HEK293T (cell line): ENCODE measurements at regions not wholly inside any gene's neighbourhood (a gene's known extent, or its start where the extent isn't known, plus 50 kb on each side); places are given as distances from the start of the nearest gene placed in this dataset.

Experiments
- ARNT ChIP-seq: fragments of 450-650 bp; IDR thresholded peaks from 2 replicates; pipeline ENCODE4 v1.6.1; 2017; ENCODE audit warnings: mild to moderate bottlenecking
- BHLHE40 ChIP-seq: fragments of 450-650 bp; IDR thresholded peaks from 2 replicates; pipeline ENCODE4 v1.6.1; 2016; ENCODE audit warnings: mild to moderate bottlenecking, moderate library complexity, borderline replicate concordance
- CTBP1 ChIP-seq: fragments of 450-650 bp; IDR thresholded peaks from 2 replicates; pipeline ENCODE4 v1.6.1; 2016; ENCODE audit warnings: borderline replicate concordance
- ELF4 ChIP-seq: fragments of 450-650 bp; IDR thresholded peaks from 2 replicates; pipeline ENCODE4 v1.6.1; 2017; ENCODE audit warnings: antibody characterized with exemption
- FOXA1 ChIP-seq: fragments of 450-650 bp; IDR thresholded peaks from 2 replicates; pipeline ENCODE4 v1.6.1; 2016; ENCODE audit warnings: mild to moderate bottlenecking
- FOXK2 ChIP-seq: fragments of 450-650 bp; IDR thresholded peaks from 2 replicates; pipeline ENCODE4 v1.6.1; 2016; ENCODE audit warnings: mild to moderate bottlenecking
- L3MBTL2 ChIP-seq: fragments of 450-650 bp; conservative IDR thresholded peaks from 2 replicates; pipeline ENCODE4 v1.6.1; 2016; ENCODE audit warnings: mild to moderate bottlenecking
- LEF1 ChIP-seq: fragments of 450-650 bp; IDR thresholded peaks from 2 replicates; pipeline ENCODE4 v1.6.1; 2017; ENCODE audit warnings: mild to moderate bottlenecking, borderline replicate concordance
- NFRKB ChIP-seq: fragments of 450-650 bp; IDR thresholded peaks from 2 replicates; pipeline ENCODE4 v1.6.1; 2016; ENCODE audit warnings: mild to moderate bottlenecking, moderate library complexity
- SP1 ChIP-seq: fragments of 450-650 bp; IDR thresholded peaks from 2 replicates; pipeline ENCODE4 v1.6.1; 2017
- SUZ12 ChIP-seq: fragments of 450-650 bp; IDR thresholded peaks from 2 replicates; pipeline ENCODE4 v1.6.1; 2016; ENCODE audit warnings: mild to moderate bottlenecking
- TARDBP ChIP-seq: fragments of 450-650 bp; IDR thresholded peaks from 2 replicates; pipeline ENCODE4 v1.6.1; 2016
- ZNF384 ChIP-seq: fragments of 450-650 bp; IDR thresholded peaks from 2 replicates; pipeline ENCODE4 v1.6.1; 2016
- TF ChIP-seq, protein P1 (sequence below): fragments of 450-650 bp; IDR thresholded peaks from 2 replicates; pipeline ENCODE4 v1.6.1; 2016

DNA sequence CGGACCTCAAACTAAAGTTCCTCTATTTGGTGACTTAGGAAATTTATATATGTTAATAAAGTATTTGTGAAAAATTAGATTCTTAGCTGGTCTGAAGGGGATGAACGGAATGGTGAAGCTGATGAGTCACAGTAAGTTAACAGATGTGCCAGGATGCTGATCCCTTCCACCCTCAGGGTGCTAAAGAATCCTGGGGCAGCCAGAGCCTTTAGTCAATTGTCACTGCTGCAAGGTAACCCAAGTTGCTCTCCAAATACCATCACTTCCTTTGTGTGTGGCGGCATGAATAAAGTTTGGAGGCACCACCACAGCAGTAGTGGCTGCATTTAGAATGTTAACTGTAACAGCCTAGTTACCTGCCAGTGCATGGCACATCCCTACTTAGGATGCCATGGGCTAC lies 222.6 kb upstream of the PPP1R3A start:
- no peak for TF ChIP-seq SUZ12
- TF ChIP-seq FOXK2 = no peak
- TF ChIP-seq L3MBTL2 = no peak
- TF ChIP-seq TARDBP = no peak
- TF ChIP-seq BHLHE40 = no peak
- no peak for TF ChIP-seq SP1
- TF ChIP-seq ELF4 = no peak
- no peak for TF ChIP-seq ZNF384
- no peak for TF ChIP-seq ARNT
- no peak for TF ChIP-seq FOXA1
- no peak for TF ChIP-seq LEF1
- TF ChIP-seq, protein P1, sequence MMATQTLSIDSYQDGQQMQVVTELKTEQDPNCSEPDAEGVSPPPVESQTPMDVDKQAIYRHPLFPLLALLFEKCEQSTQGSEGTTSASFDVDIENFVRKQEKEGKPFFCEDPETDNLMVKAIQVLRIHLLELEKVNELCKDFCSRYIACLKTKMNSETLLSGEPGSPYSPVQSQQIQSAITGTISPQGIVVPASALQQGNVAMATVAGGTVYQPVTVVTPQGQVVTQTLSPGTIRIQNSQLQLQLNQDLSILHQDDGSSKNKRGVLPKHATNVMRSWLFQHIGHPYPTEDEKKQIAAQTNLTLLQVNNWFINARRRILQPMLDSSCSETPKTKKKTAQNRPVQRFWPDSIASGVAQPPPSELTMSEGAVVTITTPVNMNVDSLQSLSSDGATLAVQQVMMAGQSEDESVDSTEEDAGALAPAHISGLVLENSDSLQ = no peak
- TF ChIP-seq NFRKB = no peak
- no peak for TF ChIP-seq CTBP1
